ENCODE measurements at regions not wholly inside any gene's neighbourhood (a gene's known extent, or its start where the extent isn't known, plus 50 kb on each side); places are given as distances from the start of the nearest gene placed in this dataset.

DNA sequence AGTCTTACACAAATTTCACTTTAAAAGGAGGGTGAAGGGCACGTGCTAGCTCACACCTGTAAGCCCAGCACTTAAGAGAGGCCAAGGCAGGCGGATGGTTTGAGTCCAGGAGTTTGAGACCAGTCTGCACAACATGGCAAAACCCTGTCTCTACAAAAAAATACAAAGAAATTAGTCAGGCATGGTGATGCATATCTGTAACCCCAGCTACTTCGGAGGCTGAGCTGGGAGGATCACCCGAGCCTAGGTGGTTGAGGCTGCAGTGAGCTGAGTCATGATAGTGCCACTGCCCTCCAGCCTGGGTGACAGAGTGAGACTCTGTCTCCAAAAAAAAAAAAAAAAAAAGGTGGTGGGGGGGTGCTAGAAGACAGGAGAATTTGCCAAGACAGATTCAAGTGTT is 237.3 kb upstream of the KLF14 start:
- no peak for DNase-seq

- DNase-seq, result no peak
Measured at GRCh38 chr7:130972201-130972600, 238.2 kb upstream of the KLF14 start.

GRCh38 chr7:130973637-130974036 is 239.6 kb upstream of the KLF14 start:
- no peak for DNase-seq

- DNase-seq, result no peak
Measured at GRCh38 chr7:130974169-130974568, 240.2 kb upstream of the KLF14 start.

- DNase-seq, result no peak
Measured at GRCh38 chr7:130974794-130975193, 240.8 kb upstream of the KLF14 start.

DNA sequence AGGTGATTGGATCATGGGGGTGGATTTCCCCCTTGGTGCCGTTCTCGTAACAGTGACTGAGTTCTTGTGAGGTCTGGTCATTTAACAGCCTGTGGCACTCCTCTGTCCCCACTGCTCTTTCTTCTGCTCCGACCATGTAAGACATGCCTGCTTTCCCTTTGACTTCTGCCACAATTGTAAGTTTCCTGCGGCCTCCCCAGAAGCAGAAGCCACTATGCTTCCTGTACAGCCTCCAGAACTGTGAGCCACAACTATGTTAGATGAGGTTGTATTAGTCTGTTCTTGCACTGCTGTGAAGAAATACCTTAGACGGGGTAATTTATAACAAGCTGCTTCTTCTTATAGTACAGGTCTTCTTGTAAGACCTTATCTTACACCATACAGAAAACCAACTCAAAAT is 241.7 kb upstream of the KLF14 start:
- DNase-seq, result no peak

- peak; percentile 45 for DNase-seq
Measured at GRCh38 chr7:130982160-130982638, 248.2 kb upstream of the KLF14 start.

DNA sequence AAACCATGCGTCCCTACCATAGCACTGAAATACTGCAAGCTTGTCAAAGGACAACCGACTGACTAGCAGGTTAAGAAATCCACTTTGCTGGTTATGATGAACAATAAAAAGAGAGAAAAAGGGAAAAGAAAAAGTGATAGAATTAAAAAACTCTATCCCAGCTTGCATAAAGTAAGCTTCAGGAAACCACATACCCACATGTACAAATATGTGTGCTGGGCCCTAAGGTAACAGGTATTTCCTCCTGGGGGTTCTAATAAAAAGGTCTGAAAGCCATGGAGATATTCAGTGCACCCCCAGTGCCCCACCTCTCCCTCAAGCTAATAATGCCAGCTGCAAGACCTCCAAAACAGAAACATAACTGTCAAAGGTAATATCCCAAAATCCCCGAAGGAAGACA is 248.6 kb upstream of the KLF14 start:
- DNase-seq, result no peak

DNA sequence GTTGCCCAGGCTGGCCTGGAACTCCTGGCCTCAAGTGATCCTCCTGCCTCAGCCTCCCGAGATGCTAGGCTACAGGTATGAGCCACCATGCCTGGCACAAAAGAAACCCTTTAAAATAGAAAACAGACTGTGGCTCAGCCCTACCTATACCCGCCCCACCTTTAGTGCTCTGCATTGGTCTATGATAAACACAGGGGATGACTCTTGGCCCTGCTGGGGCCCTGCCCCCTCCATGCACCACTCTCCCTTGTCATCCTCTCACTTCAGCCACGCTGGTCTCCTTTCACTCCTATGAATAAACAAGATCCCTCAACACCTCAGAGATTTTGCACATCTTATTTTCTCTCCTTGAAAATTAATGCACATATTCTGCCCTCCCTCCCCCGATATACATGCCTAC is 251.4 kb upstream of the KLF14 start:
- no peak for DNase-seq

DNA sequence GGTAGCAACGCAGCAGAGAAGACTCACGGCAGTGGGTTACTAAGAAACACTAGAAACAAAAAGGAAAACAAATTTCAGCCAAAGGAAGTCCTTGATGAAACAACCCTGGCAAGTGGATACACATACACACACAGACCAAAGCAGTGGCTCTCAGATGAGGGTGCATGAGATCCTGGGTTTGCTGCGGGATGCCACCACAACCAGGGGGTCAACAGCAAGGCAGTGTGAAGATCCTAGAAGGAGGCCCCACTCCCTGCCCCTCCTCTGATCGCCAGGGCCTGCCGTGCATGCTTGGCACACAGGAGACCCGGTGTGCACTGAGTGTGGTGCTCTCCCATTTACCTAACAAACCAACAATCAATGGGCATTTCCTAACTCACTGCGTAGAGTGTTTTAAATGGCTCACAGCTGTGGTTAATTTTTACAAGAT is 252.3 kb upstream of the KLF14 start:
- DNase-seq, result no peak

DNA sequence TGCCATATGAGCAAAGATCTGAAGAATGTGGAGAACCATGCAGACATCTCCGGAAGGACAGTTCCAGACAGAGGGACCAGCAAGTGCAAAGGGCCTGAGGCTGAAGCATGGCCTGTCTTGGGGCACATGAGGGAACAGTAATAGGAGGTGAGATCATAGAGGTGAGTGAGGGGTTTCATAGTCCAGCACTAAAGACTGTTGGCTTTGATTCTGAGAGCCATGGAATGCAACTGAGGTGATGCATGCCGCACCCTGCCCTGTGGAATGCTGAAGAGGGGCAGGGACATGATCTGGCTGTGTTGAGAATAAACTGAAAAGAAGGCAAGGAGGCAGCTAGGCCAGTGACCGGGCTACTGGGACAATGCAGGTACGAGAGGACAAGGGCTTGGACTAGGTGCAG is 253.1 kb upstream of the KLF14 start:
- no peak for DNase-seq

DNA sequence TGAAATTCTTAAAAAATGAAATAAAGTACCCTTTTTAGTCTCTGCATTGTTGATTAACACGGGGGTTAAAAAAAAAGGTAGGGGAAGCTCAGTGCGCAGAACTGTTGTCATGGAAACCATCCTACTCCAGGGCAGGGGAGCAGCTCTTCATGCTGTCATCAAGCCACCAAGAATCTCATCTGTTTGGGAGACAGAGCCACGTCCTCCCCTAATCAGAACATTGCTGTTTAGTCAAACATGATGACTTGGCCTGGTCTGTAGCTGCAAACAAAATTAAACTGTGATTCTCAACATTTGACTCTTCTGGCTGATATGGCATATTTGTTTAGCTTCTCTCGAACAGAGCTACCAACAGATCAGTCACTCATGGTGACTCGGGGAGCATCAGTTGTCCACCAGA is 254.4 kb upstream of the KLF14 start:
- no peak for DNase-seq

- no peak for DNase-seq
Measured at GRCh38 chr7:130989101-130989795, 255.2 kb upstream of the KLF14 start.

- DNase-seq, result no peak
Measured at GRCh38 chr7:130990178-130990832, 256.3 kb upstream of the KLF14 start.

DNA sequence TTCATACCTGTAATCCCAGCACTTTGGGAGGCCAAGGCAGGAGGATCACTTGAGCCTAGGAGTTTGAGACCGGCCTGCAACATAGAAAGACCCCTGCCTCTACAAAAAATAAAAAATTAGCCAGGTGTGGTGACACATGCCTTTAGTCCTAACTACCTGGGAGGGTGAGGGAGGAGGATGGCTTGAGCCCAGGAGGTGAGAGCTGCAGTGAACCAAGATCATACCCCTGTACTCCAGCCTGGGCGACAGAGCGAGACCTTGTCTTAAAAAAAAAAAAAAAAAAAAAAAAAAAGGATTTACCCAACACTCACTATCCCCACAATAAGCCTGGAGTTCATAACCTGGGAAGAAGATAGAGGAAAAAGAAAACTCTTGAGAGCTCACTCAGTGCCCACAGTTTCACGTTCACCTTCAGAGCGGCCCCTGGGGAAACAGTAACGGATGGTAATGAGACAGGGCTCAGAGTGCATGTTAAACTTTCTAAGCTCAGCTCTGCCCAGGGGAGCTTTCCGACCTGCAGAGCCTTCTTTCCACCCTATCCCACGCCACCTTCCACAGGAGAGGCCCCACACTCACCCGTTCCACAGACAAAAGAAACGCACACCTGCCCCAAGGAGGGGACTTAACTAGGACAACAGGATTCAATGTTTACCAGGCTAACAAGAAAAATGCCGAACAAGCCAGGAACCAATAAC is 259.8 kb upstream of the KLF14 start:
- DNase-seq, result no peak

DNA sequence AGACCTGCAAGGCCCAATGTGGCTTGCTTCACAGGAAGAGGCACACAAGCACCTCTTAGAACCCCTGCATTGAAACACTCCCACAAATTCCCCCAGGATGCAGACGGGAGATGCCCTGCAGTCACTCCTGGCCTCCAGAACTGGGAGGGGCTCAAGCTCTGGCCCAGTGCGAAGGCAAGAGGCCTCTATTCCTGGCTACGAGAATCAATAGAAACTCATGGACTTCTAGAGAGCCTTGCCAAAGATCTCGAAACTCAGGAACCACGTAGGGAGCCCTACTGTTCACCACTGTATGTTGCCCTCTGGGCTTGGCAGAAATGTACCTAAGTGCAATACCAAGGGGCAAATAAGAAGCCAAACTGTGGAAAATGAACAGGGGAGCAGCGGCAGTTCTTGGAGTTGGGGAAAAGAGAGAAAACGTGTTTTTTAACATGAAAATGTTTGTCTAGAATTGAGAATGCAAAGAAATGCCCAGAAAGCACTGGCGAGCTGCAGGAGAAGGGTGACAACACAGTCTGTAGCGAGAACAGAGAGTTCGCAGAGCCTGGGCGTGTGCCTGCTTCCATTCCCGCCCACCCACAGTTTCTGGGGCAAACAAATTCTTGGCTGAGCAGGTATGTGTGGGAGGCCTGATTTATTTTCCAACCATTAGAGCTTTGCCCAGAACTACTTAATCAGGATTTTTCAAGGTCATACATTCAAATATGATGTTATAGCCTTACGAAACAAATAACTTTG is 260.5 kb upstream of the KLF14 start:
- DNase-seq, result no peak

GRCh38 chr7:130995252-130996081 is 261.5 kb upstream of the KLF14 start:
- no peak for DNase-seq

GRCh38 chr7:130996205-130996832 is 262.3 kb upstream of the KLF14 start:
- no peak for DNase-seq

GRCh38 chr7:130996833-130997231 is 262.8 kb upstream of the KLF14 start:
- DNase-seq, result no peak

DNA sequence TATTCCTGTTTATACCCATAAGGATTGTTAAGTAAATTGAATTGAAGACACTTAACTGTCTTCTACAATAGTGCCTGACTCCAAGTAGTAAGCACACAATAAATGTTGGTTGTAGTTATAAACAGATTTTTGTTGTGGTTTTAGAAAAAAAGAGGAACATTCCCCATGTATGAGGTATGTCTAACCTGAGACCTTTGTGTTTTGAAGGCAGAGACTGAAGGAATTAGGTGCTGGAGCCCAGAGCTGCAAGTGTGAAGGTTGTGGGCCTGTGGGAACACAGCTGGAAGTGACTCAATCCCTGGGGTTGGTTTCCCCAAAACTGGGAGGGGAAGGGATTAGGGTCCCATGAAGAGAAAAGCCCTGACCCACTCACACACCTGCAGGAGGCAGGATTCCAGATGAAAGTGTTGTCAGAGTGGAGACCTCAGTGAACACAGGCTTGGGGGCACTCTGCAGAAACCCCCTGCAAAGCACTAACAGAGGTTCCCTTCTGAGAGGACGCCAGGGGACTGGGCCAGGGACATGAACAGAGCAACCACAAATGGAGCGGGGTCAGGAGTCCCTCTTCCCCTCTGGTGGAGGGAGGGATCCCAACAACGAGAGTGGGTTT is 265.1 kb upstream of the KLF14 start:
- DNase-seq, result no peak

DNA sequence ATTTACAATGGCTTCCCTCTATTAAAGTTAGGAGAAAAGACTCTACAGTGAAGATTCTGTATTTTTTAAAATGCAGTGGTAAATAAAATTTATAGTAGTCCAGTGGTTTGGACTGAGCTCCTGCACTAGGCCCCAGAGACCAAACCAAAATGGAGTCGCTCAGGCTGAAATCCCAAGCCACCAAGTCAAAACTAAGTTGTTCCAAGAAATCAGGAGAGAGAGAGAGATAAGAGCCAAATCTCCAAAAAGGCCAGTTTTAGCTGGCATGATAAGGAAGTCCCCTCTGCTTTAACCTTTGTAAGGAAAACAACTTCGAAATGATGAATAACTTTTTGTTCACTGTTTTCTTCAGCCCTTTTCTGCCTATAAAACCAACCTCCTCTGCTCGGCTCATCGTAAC is 265.9 kb upstream of the KLF14 start:
- DNase-seq, result no peak

GRCh38 chr7:131000389-131000788 is 266.4 kb upstream of the KLF14 start:
- no peak for DNase-seq
